Omental fat pad (tissue), 3 donors: ENCODE measurements at regions not wholly inside any gene's neighbourhood (a gene's known extent, or its start where the extent isn't known, plus 50 kb on each side); places are given as distances from the start of the nearest gene placed in this dataset.

Experiments
- ATAC-seq: fragments of 150-250 bp; one replicate; pipeline ENCODE4 v1.9.1; 2016; ENCODE audit warnings: mild to moderate bottlenecking, moderate library complexity; ENCODE audit not compliant: low FRiP score
- DNase-seq: peaks from one replicate; pipeline ENCODE4 v3.0.0-alpha.2; 2019; ENCODE audit warnings: low spot score
- CTCF ChIP-seq, 3 donors: fragments of 450-650 bp; IDR thresholded peaks; one replicate each; pipeline ENCODE4 v1.5.1; 2016 to 2017; ENCODE audit warnings: antibody characterized with exemption in 3 of 3, mild to moderate bottlenecking in 3 of 3, moderate library complexity in 2 of 3

GRCh38 chr6:150683320-150683719 lies 83.6 kb downstream of the PLEKHG1 start:
- no peak for DNase-seq
- TF ChIP-seq CTCF (IDR thresholded peaks at IDR 0.05) = no peak
- ATAC-seq = peak; percentile 50

GRCh38 chr6:150684161-150684560 lies 84.5 kb downstream of the PLEKHG1 start:
- DNase-seq (no peak), ATAC-seq (no peak)
- TF ChIP-seq CTCF (IDR thresholded peaks at IDR 0.05) = no peak

GRCh38 chr6:150684714-150685459 lies 85.2 kb downstream of the PLEKHG1 start:
- no peak for ATAC-seq
- TF ChIP-seq CTCF (IDR thresholded peaks at IDR 0.05) = no peak
- no peak for DNase-seq

GRCh38 chr6:150685860-150686259 lies 86.2 kb downstream of the PLEKHG1 start:
- no peak for ATAC-seq
- no peak for TF ChIP-seq CTCF (IDR thresholded peaks at IDR 0.05)
- no peak for DNase-seq

GRCh38 chr6:150686566-150686965 lies 86.9 kb downstream of the PLEKHG1 start:
- DNase-seq (no peak), ATAC-seq (no peak)
- no peak for TF ChIP-seq CTCF (IDR thresholded peaks at IDR 0.05)

- TF ChIP-seq CTCF (IDR thresholded peaks at IDR 0.05) = no peak
- ATAC-seq = no peak
- DNase-seq = no peak
These were observed 87.8 kb downstream of the PLEKHG1 start for GRCh38 chr6:150687508-150687907.

- ATAC-seq (no peak), DNase-seq (no peak)
- no peak for TF ChIP-seq CTCF (IDR thresholded peaks at IDR 0.05)
These were observed 90.4 kb downstream of the PLEKHG1 start for GRCh38 chr6:150689900-150690590.
